HL-60 (cell line): ENCODE measurements at regions not wholly inside any gene's neighbourhood (a gene's known extent, or its start where the extent isn't known, plus 50 kb on each side); places are given as distances from the start of the nearest gene placed in this dataset.

Source experiments
- DNase-seq, 2 experiments: peaks; one replicate each; pipeline ENCODE4 v3.0.0-alpha.2; 2010 to 2020; ENCODE audit warnings: low read depth in 1 of 2, low spot score in 1 of 2
- H3K27ac ChIP-seq: fragments of 250-450 bp; sonication (Bioruptor Pico); replicated peaks from 2 replicates; pipeline ENCODE4 v1.5.1; 2020; ENCODE audit warnings: mild to moderate bottlenecking, moderate library complexity
- H3K27me3 ChIP-seq: fragments of 250-450 bp; sonication (Bioruptor Pico); 2 replicates; pipeline ENCODE4 v1.5.1; 2021; ENCODE audit warnings: mild to moderate bottlenecking, moderate library complexity; ENCODE audit not compliant: insufficient read depth, poor library complexity, severe bottlenecking
- H3K4me3 ChIP-seq: replicated peaks from 2 replicates; pipeline ENCODE4 v1.5.1; 2011; ENCODE audit warnings: mild to moderate bottlenecking, control low read depth, low read length; ENCODE audit not compliant: insufficient read depth
- GABPA ChIP-seq: IDR thresholded peaks from 2 replicates; pipeline ENCODE4 v1.6.1; 2012; ENCODE audit warnings: low read depth
- POLR2AphosphoS5 ChIP-seq: IDR thresholded peaks from 2 replicates; pipeline ENCODE4 v1.6.1; 2012; ENCODE audit warnings: low read depth
- REST ChIP-seq: IDR thresholded peaks from 2 replicates; pipeline ENCODE4 v1.6.1; 2012; ENCODE audit warnings: low read depth; ENCODE audit not compliant: insufficient replicate concordance
- SPI1 ChIP-seq: IDR thresholded peaks from 2 replicates; pipeline ENCODE4 v1.6.1; 2012; ENCODE audit warnings: low read depth, mild to moderate bottlenecking, borderline replicate concordance
- TF ChIP-seq, protein P1 (sequence below): IDR thresholded peaks from one replicate; pipeline ENCODE4 v1.5.1; 2011; ENCODE audit warnings: low read length, control low read depth, inconsistent platforms; ENCODE audit not compliant: insufficient read depth

DNA sequence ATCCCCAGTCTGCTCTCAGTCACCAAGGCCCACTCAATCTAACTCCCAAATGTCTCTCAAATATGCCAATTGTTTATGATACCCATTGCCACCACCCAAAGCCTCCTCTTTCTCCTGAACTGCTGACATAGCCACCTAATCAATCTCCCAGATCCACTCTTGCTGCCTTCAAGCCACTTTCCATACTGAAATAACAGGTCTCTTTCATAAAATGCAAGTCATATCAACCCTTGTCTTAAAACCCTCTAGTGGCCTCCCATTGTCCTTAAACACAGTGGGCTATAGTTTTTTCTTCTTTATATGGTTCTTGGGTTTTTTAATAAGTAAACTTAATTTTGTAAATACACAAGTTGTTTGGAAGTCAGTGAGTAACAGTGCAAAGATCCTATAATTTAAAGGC, 155.2 kb upstream of the ZC3H12C start:
- no peak for TF ChIP-seq GABPA
- no peak for TF ChIP-seq POLR2AphosphoS5
- no peak for TF ChIP-seq SPI1
- TF ChIP-seq REST = no peak
- TF ChIP-seq, protein P1, sequence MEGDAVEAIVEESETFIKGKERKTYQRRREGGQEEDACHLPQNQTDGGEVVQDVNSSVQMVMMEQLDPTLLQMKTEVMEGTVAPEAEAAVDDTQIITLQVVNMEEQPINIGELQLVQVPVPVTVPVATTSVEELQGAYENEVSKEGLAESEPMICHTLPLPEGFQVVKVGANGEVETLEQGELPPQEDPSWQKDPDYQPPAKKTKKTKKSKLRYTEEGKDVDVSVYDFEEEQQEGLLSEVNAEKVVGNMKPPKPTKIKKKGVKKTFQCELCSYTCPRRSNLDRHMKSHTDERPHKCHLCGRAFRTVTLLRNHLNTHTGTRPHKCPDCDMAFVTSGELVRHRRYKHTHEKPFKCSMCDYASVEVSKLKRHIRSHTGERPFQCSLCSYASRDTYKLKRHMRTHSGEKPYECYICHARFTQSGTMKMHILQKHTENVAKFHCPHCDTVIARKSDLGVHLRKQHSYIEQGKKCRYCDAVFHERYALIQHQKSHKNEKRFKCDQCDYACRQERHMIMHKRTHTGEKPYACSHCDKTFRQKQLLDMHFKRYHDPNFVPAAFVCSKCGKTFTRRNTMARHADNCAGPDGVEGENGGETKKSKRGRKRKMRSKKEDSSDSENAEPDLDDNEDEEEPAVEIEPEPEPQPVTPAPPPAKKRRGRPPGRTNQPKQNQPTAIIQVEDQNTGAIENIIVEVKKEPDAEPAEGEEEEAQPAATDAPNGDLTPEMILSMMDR = no peak
- DNase-seq = no peak
- no peak overlapping the region for H3K4me3 ChIP-seq
- H3K27me3 ChIP-seq = no peaks in the 10 kb centered on the region
- H3K27ac ChIP-seq = no peak overlapping the region

DNA sequence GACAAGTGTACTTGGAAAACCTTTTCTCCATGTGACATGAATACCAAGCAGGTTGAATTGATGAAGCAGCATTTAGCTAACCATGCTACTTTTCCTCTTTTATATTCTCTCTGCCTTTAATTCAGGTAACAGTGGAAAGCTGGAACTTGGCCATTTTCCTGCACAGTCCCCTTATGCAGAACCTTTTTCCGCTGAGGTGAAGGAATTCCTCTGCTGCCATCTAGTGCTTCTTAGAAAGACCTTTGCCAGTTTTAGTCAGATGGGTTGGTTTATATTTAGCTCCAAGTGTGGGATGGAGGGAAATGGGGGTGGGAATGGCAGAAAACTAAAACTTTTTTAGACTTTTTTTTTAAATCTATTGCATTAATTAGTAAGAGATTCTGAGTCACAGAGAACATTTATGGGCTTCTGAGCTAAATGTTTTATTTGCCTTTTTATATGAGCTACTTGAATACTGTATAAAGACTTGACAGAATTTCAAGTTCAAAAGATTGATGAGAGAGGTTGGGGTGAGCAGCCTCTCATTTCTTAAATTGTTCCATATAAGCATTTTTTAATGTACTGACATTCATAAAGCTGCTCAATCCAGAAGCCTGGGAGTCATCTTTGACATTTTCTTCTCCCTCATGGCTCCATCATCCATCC, 153.9 kb upstream of the ZC3H12C start:
- peak; percentile 17 to 20 for DNase-seq
- H3K27me3 ChIP-seq = no peaks in the 10 kb centered on the region
- TF ChIP-seq SPI1 (no peak), POLR2AphosphoS5 (no peak), GABPA (no peak), REST (no peak)
- TF ChIP-seq, protein P1 = no peak
- no peak overlapping the region for H3K27ac ChIP-seq
- no peak overlapping the region for H3K4me3 ChIP-seq

GRCh38 chr11:109940816-109941215, 152.4 kb upstream of the ZC3H12C start:
- TF ChIP-seq GABPA (no peak), REST (no peak), SPI1 (no peak), POLR2AphosphoS5 (no peak)
- TF ChIP-seq, protein P1 = no peak
- H3K27me3 ChIP-seq = no peaks in the 10 kb centered on the region
- H3K4me3 ChIP-seq = no peak overlapping the region
- H3K27ac ChIP-seq = no peak overlapping the region
- no peak for DNase-seq
